Calu3 (cell line): ENCODE measurements at regions not wholly inside any gene's neighbourhood (a gene's known extent, or its start where the extent isn't known, plus 50 kb on each side); places are given as distances from the start of the nearest gene placed in this dataset.

ENCODE experiments used
- BruUV-seq: library from RNA; stranded (reverse); fragments of 400-500 nt; replicated peaks from 2 replicates; lab custom pipeline; 2021; lab: Mats Ljungman, UMichigan
- CTCF ChIA-PET: fragments of 300-600 bp; sonication (Branson Sonifier 250); formaldehyde crosslinking; loops from one replicate; lab custom pipeline; 2022; ENCODE audit warnings: antibody characterized with exemption; lab: Charles Lee
- DNase-seq: peaks from one replicate; pipeline ENCODE4 v3.0.0; 2022
- H3K27ac Mint-ChIP-seq: one replicate; pipeline ENCODE4 v1.8.0; 2022; ENCODE audit warnings: mixed read lengths; ENCODE audit not compliant: unreplicated experiment
- H3K27me3 Mint-ChIP-seq: one replicate; pipeline ENCODE4 v1.8.0; 2022; ENCODE audit warnings: mixed read lengths; ENCODE audit not compliant: unreplicated experiment
- H3K36me3 Mint-ChIP-seq: one replicate; pipeline ENCODE4 v1.8.0; 2022; ENCODE audit warnings: mild to moderate bottlenecking, moderate library complexity, mixed read lengths; ENCODE audit not compliant: insufficient read depth, unreplicated experiment
- H3K4me1 Mint-ChIP-seq: one replicate; pipeline ENCODE4 v1.8.0; 2022; ENCODE audit warnings: mild to moderate bottlenecking, low read depth, mixed read lengths; ENCODE audit not compliant: unreplicated experiment
- H3K4me3 Mint-ChIP-seq: one replicate; pipeline ENCODE4 v1.8.0; 2022; ENCODE audit warnings: mild to moderate bottlenecking, low read depth, moderate library complexity, mixed read lengths; ENCODE audit not compliant: unreplicated experiment
- H3K9me3 Mint-ChIP-seq: one replicate; pipeline ENCODE4 v1.8.0; 2022; ENCODE audit warnings: low read depth, mixed read lengths; ENCODE audit not compliant: unreplicated experiment
- CTCF ChIP-seq: fragments of 200-600 bp; IDR thresholded peaks from one replicate; pipeline ENCODE4 v1.8.0; 2022; ENCODE audit warnings: antibody characterized with exemption; ENCODE audit not compliant: unreplicated experiment
- intact Hi-C: fragments of 100-400 bp; cut with micrococcal nuclease; formaldehyde crosslinking; loops from one replicate; pipeline ENCODE4 v1.10.0; 2022; ENCODE audit not compliant: unreplicated experiment

GRCh38 chr20:40472905-40473304, 216.1 kb downstream of the MAFB start:
- Mint-ChIP-seq H3K27ac (no peak overlapping the region), H3K27me3 (peaks cover 72% of the 10 kb centered on the region), H3K9me3 (no peaks in the 10 kb centered on the region), H3K4me1 (no peaks in the 10 kb centered on the region), H3K4me3 (no peak overlapping the region), H3K36me3 (no peaks in the 10 kb centered on the region)
- CTCF ChIA-PET = no interaction called here
- TF ChIP-seq CTCF = no peak
- no peak for DNase-seq
- intact Hi-C loops = no loop called here
- no TSS peak for BruUV-seq

- no peak overlapping the region for H3K27ac Mint-ChIP-seq
- DNase-seq = no peak
- no peak for TF ChIP-seq CTCF
- no peaks in the 10 kb centered on the region for H3K9me3 Mint-ChIP-seq
- no TSS peak for BruUV-seq
- no peaks in the 10 kb centered on the region for H3K36me3 Mint-ChIP-seq
- intact Hi-C loops = no loop called here
- H3K4me1 Mint-ChIP-seq = no peaks in the 10 kb centered on the region
- CTCF ChIA-PET = no interaction called here
- peaks cover 72% of the 10 kb centered on the region for H3K27me3 Mint-ChIP-seq
- H3K4me3 Mint-ChIP-seq = no peak overlapping the region
These were observed 217.8 kb downstream of the MAFB start for GRCh38 chr20:40471261-40471629.

GRCh38 chr20:40470445-40471260, 218.4 kb downstream of the MAFB start:
- no TSS peak for BruUV-seq
- Mint-ChIP-seq H3K9me3 (no peaks in the 10 kb centered on the region), H3K36me3 (no peaks in the 10 kb centered on the region), H3K4me1 (no peaks in the 10 kb centered on the region), H3K27ac (no peak overlapping the region), H3K4me3 (no peak overlapping the region), H3K27me3 (peaks cover 67% of the 10 kb centered on the region)
- no peak for DNase-seq
- CTCF ChIA-PET = no interaction called here
- TF ChIP-seq CTCF = no peak
- intact Hi-C loops = no loop called here

- intact Hi-C loops = no loop called here
- BruUV-seq = no TSS peak
- no peak for TF ChIP-seq CTCF
- CTCF ChIA-PET = no interaction called here
- no peak for DNase-seq
- no peaks in the 10 kb centered on the region for H3K4me1 Mint-ChIP-seq
- no peak overlapping the region for H3K4me3 Mint-ChIP-seq
- no peaks in the 10 kb centered on the region for H3K36me3 Mint-ChIP-seq
- H3K27me3 Mint-ChIP-seq = peaks cover 62% of the 10 kb centered on the region
- no peak overlapping the region for H3K27ac Mint-ChIP-seq
- no peaks in the 10 kb centered on the region for H3K9me3 Mint-ChIP-seq
These were observed 220.3 kb downstream of the MAFB start for GRCh38 chr20:40468759-40469158.
